KMS-11 (cell line): ENCODE measurements at regions not wholly inside any gene's neighbourhood (a gene's known extent, or its start where the extent isn't known, plus 50 kb on each side); places are given as distances from the start of the nearest gene placed in this dataset.

ENCODE experiments used
- H2AFZ ChIP-seq: fragments of 200-600 bp; sonication (generic); 2 replicates; pipeline ENCODE4 v1.6.1; 2016; ENCODE audit warnings: antibody characterized with exemption, mixed run types, low read depth
- H3K27ac ChIP-seq: fragments of 200-600 bp; sonication (generic); 2 replicates; pipeline ENCODE4 v1.6.1; 2016; ENCODE audit warnings: mild to moderate bottlenecking, mixed run types
- H3K27me3 ChIP-seq: fragments of 200-600 bp; sonication (generic); 2 replicates; pipeline ENCODE4 v1.6.1; 2017; ENCODE audit warnings: mild to moderate bottlenecking, low read depth, mixed run types, moderate library complexity; ENCODE audit not compliant: insufficient read depth
- H3K36me3 ChIP-seq: fragments of 200-600 bp; sonication (generic); 2 replicates; pipeline ENCODE4 v1.6.1; 2017; ENCODE audit warnings: mild to moderate bottlenecking, mixed run types; ENCODE audit not compliant: insufficient read depth
- H3K4me1 ChIP-seq: fragments of 200-600 bp; sonication (generic); 2 replicates; pipeline ENCODE4 v1.6.1; 2016; ENCODE audit warnings: mild to moderate bottlenecking, low read depth, mixed run types; ENCODE audit not compliant: poor library complexity, severe bottlenecking
- H3K4me2 ChIP-seq: fragments of 200-600 bp; sonication (generic); 2 replicates; pipeline ENCODE4 v1.7.0; 2016; ENCODE audit warnings: mild to moderate bottlenecking, mixed run types
- H3K4me3 ChIP-seq: fragments of 200-600 bp; sonication (generic); IDR thresholded peaks from 2 replicates; pipeline ENCODE4 v1.6.1; 2017; ENCODE audit warnings: low read depth, low read length, mixed read lengths; ENCODE audit not compliant: insufficient read depth
- H3K79me2 ChIP-seq: fragments of 200-600 bp; sonication (generic); 2 replicates; pipeline ENCODE4 v1.6.1; 2016; ENCODE audit warnings: low read depth, mixed run types; ENCODE audit not compliant: insufficient read depth
- H3K9ac ChIP-seq: fragments of 200-600 bp; sonication (generic); 2 replicates; pipeline ENCODE4 v1.6.1; 2016; ENCODE audit warnings: mild to moderate bottlenecking, mixed run types
- H4K20me1 ChIP-seq: fragments of 200-600 bp; sonication (generic); 2 replicates; pipeline ENCODE4 v1.6.1; 2016; ENCODE audit warnings: mild to moderate bottlenecking, mixed run types; ENCODE audit not compliant: insufficient read depth
- TF ChIP-seq, protein P1 (sequence below): fragments of 200-600 bp; sonication (generic); conservative IDR thresholded peaks from 2 replicates; pipeline ENCODE4 v1.6.1; 2017; ENCODE audit warnings: low read depth, mild to moderate bottlenecking, antibody characterized with exemption, low read length, moderate library complexity, mixed read lengths

DNA sequence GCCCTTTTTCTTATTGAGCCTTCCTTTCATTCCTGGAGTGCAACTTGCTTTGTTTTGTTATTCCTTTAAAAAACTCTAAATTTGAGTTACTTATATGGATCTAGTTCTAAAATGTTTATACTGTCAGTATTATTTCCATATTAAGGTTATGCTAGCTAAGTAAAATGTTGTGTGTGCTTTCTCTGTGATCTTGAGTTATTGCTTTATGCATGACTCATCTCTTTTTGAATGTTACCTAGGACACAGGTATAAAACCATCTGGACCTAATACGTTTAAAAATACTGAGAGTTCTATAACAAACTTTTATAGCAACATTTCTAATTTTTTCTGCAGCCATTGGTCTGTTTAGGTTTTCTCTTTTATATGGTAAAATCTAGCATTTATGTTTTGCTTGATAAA is 132.8 kb upstream of the LGR5 start:
- Histone ChIP-seq H3K27me3 (no peaks in the 10 kb centered on the region), H2AFZ (no peak overlapping the region), H3K4me1 (no peaks in the 10 kb centered on the region), H3K4me3 (no peak overlapping the region), H3K27ac (no peak overlapping the region), H3K36me3 (no peaks in the 10 kb centered on the region; the same call in 1 of the 2 replicates), H3K9ac (no peak overlapping the region), H3K79me2 (no peaks in the 10 kb centered on the region), H3K4me2 (no peak overlapping the region), H4K20me1 (no peaks in the 10 kb centered on the region)
- TF ChIP-seq, protein P1, sequence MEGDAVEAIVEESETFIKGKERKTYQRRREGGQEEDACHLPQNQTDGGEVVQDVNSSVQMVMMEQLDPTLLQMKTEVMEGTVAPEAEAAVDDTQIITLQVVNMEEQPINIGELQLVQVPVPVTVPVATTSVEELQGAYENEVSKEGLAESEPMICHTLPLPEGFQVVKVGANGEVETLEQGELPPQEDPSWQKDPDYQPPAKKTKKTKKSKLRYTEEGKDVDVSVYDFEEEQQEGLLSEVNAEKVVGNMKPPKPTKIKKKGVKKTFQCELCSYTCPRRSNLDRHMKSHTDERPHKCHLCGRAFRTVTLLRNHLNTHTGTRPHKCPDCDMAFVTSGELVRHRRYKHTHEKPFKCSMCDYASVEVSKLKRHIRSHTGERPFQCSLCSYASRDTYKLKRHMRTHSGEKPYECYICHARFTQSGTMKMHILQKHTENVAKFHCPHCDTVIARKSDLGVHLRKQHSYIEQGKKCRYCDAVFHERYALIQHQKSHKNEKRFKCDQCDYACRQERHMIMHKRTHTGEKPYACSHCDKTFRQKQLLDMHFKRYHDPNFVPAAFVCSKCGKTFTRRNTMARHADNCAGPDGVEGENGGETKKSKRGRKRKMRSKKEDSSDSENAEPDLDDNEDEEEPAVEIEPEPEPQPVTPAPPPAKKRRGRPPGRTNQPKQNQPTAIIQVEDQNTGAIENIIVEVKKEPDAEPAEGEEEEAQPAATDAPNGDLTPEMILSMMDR, result no peak

DNA sequence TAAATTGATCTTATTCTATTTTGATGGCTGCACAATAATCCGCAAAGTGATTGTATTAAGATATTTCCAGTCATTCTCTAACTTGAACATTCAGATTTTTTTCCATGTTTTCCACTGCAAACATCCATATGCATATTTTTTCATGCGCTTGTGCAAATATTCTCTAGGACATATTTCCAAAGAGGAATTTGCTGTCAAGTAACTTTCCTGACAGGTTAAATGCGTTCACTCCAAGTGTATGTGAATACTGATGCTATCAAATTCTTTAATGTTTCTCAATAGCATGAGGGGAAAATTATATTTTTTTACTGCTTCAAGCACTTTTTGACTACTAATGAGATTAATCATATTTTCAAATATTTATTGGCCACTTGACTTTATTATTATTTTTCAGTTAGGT is 135.3 kb upstream of the LGR5 start:
- H3K4me1 ChIP-seq, result no peaks in the 10 kb centered on the region
- H3K4me2 ChIP-seq, result no peak overlapping the region
- no peaks in the 10 kb centered on the region for H4K20me1 ChIP-seq
- H3K9ac ChIP-seq, result no peak overlapping the region
- H3K27ac ChIP-seq, result no peak overlapping the region
- TF ChIP-seq, protein P1, result no peak
- H2AFZ ChIP-seq, result no peak overlapping the region
- H3K36me3 ChIP-seq, result no peaks in the 10 kb centered on the region; the same call in 1 of the 2 replicates
- no peaks in the 10 kb centered on the region for H3K27me3 ChIP-seq
- H3K79me2 ChIP-seq, result no peaks in the 10 kb centered on the region
- H3K4me3 ChIP-seq, result no peak overlapping the region

DNA sequence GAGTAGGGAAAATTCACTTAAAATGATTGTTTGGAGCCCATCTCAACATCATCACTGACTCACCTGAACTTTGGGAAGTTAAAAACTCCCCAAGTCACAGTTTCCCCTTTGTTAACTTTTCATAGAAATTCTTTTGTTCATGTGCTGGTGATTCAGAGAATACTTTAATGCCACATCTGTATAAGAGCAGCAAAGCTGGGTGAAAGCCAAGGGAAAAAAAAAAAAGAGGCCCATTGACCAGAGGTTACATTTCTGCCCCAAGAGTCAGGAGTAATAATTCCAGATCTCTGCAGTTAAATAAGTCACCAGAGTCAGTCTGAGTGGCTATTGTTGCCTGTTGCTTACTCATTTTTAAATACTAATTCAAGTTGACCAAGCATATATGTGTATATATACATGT is 136.4 kb upstream of the LGR5 start:
- Histone ChIP-seq H3K79me2 (no peaks in the 10 kb centered on the region), H3K4me3 (no peak overlapping the region), H3K4me1 (no peaks in the 10 kb centered on the region), H3K36me3 (no peaks in the 10 kb centered on the region; the same call in 1 of the 2 replicates), H3K27ac (no peak overlapping the region), H3K4me2 (no peak overlapping the region), H2AFZ (no peak overlapping the region), H4K20me1 (no peaks in the 10 kb centered on the region), H3K27me3 (no peaks in the 10 kb centered on the region), H3K9ac (no peak overlapping the region)
- TF ChIP-seq, protein P1, result no peak

DNA sequence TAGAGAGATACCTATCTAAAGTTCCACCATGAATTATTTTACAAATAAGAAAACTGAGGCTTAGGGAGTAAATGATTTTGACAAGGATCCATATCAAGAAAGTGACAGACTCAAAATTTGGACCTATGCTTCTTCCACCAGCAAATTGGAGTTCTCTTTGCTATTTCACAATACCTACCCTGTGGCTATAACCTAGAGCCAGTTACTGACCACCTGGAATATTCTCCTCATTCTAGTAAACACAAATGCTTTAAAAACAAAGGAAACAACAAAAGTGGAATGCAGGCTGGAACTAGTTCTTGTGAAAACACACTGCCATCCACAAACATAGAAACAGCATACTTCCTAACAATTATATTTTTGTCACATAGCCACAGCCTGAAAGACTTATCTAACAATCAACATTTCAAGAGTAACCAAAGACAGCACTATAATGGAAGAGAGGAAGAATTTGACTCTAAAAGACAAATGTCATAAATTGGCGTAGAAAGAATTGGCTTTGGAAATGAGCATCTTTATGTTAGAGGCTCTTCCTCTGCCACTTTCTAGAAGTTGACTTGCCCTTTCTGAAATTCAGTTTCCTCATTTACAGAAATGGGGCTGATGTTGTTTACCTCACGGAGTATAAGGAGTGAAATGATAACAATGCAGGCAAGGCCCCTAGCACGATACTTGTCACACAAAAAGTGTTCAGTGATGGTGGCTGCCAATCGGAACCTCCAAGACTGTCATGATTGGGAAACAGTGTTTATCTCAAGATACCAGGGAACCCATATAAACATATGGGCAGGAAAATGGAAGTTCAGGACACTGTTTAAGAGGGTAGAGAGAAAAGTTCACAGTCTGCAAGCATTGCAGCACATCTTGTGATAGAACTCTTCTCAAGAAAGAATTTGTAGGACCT is 138.6 kb upstream of the LGR5 start:
- no peaks in the 10 kb centered on the region for H3K79me2 ChIP-seq
- no peak overlapping the region for H3K27ac ChIP-seq
- H3K27me3 ChIP-seq, result no peaks in the 10 kb centered on the region
- no peak overlapping the region for H3K4me3 ChIP-seq
- H3K9ac ChIP-seq, result no peak overlapping the region
- H3K36me3 ChIP-seq, result no peaks in the 10 kb centered on the region
- TF ChIP-seq, protein P1, result no peak
- H3K4me1 ChIP-seq, result no peaks in the 10 kb centered on the region
- no peak overlapping the region for H3K4me2 ChIP-seq
- H4K20me1 ChIP-seq, result no peaks in the 10 kb centered on the region
- H2AFZ ChIP-seq, result no peak overlapping the region
